Fibroblast of lung (primary cell): ENCODE measurements at regions not wholly inside any gene's neighbourhood (a gene's known extent, or its start where the extent isn't known, plus 50 kb on each side); places are given as distances from the start of the nearest gene placed in this dataset.

Experiments used
- DNase-seq, 2 donors: peaks; one replicate each; pipeline versions ENCODE4 v3.0.0 to v3.0.0-alpha.2; 2010; ENCODE audit warnings: low read depth in 2 of 2
- H2AFZ ChIP-seq: 2 replicates; pipeline ENCODE4 v1.5.1; 2012; ENCODE audit warnings: low read length, control low read depth, inconsistent platforms
- H3K27ac ChIP-seq: 2 replicates; pipeline ENCODE4 v1.5.1; 2011; ENCODE audit warnings: low read length, control low read depth; ENCODE audit not compliant: insufficient read depth
- H3K27me3 ChIP-seq: 2 replicates; pipeline ENCODE4 v1.5.1; 2011; ENCODE audit warnings: mild to moderate bottlenecking, low read length; ENCODE audit not compliant: control insufficient read depth, insufficient read depth
- H3K36me3 ChIP-seq: 2 replicates; pipeline ENCODE4 v1.5.1; 2011; ENCODE audit warnings: low read length; ENCODE audit not compliant: control insufficient read depth, insufficient read depth
- H3K4me1 ChIP-seq: 2 replicates; pipeline ENCODE4 v1.5.1; 2011; ENCODE audit warnings: low read length; ENCODE audit not compliant: control insufficient read depth, insufficient read depth; ENCODE audit errors: extremely low read depth
- H3K4me2 ChIP-seq: 2 replicates; pipeline ENCODE4 v1.5.1; 2011; ENCODE audit warnings: low read length, control low read depth; ENCODE audit not compliant: insufficient read depth; ENCODE audit errors: extremely low read depth
- H3K4me3 ChIP-seq, 4 experiments: fragments of 200-600 bp in 1 of 4; sonication (generic) in 1 of 4; replicated peaks in 1 of 4; 2 replicates each; pipeline ENCODE4 v1.5.1; 2011 to 2016; ENCODE audit warnings: low read length in 4 of 4, low read depth in 3 of 4, mild to moderate bottlenecking in 3 of 4, control low read depth in 2 of 4, inconsistent platforms in 1 of 4, mixed read lengths in 1 of 4; ENCODE audit not compliant: insufficient read depth in 1 of 4; ENCODE audit errors: control extremely low read depth in 1 of 4
- H3K79me2 ChIP-seq: 2 replicates; pipeline ENCODE4 v1.5.1; 2012; ENCODE audit warnings: mild to moderate bottlenecking, low read length, inconsistent platforms; ENCODE audit not compliant: control insufficient read depth, insufficient read depth
- H3K9ac ChIP-seq: 2 replicates; pipeline ENCODE4 v1.5.1; 2011; ENCODE audit warnings: mild to moderate bottlenecking, low read length, control low read depth; ENCODE audit not compliant: insufficient read depth
- H3K9me3 ChIP-seq: 2 replicates; pipeline ENCODE4 v1.5.1; 2012; ENCODE audit warnings: low read depth, low read length; ENCODE audit not compliant: control insufficient read depth, insufficient read depth
- H4K20me1 ChIP-seq: 2 replicates; pipeline ENCODE4 v1.5.1; 2011; ENCODE audit warnings: low read length; ENCODE audit not compliant: control insufficient read depth, insufficient read depth; ENCODE audit errors: extremely low read depth
- CTCF ChIP-seq, 2 donors: IDR thresholded peaks in 1 of 2; conservative IDR thresholded peaks in 1 of 2; 1 replicate in 1 of 2; 2 replicates in 1 of 2; pipeline ENCODE4 v1.5.1; 2011 to 2012; ENCODE audit warnings: low read length in 2 of 2, control low read depth in 1 of 2, inconsistent platforms in 1 of 2, low read depth in 1 of 2, mild to moderate bottlenecking in 1 of 2
- EZH2 ChIP-seq: IDR thresholded peaks from 2 replicates; pipeline ENCODE4 v1.5.1; 2012; ENCODE audit warnings: low read length, control low read depth, mild to moderate bottlenecking; ENCODE audit errors: missing control alignments

- H3K36me3 ChIP-seq: no peaks in the 10 kb centered on the region
- no peak overlapping the region for H3K4me2 ChIP-seq
- TF ChIP-seq EZH2 (no peak), CTCF (conservative IDR thresholded peaks at IDR 0.05 in 1 of 2, IDR thresholded peaks at IDR 0.05 in 1 of 2; ENCODE audit: low read depth in 1 of 2, low read length in 2 of 2) (no peak)
- DNase-seq: no peak
- H3K79me2 ChIP-seq: no peaks in the 10 kb centered on the region
- H3K27me3 ChIP-seq: no peaks in the 10 kb centered on the region
- no peak overlapping the region for H3K4me3 ChIP-seq
- no peak overlapping the region for H2AFZ ChIP-seq
- H3K9ac ChIP-seq: no peak overlapping the region
- no peaks in the 10 kb centered on the region for H3K4me1 ChIP-seq
- H3K27ac ChIP-seq: no peak overlapping the region
- H3K9me3 ChIP-seq: no peaks in the 10 kb centered on the region
- no peaks in the 10 kb centered on the region for H4K20me1 ChIP-seq
These were observed 191.4 kb downstream of the FOXD2 start for GRCh38 chr1:47629201-47629600.

GRCh38 chr1:47630346-47630745, 192.5 kb downstream of the FOXD2 start:
- no peak overlapping the region for H2AFZ ChIP-seq
- H3K9me3 ChIP-seq: no peaks in the 10 kb centered on the region
- no peak for TF ChIP-seq EZH2
- no peaks in the 10 kb centered on the region for H3K79me2 ChIP-seq
- H3K4me2 ChIP-seq: no peak overlapping the region
- DNase-seq: no peak
- no peaks in the 10 kb centered on the region for H3K4me1 ChIP-seq
- H4K20me1 ChIP-seq: no peaks in the 10 kb centered on the region
- H3K27ac ChIP-seq: no peak overlapping the region
- H3K4me3 ChIP-seq: no peak overlapping the region
- H3K36me3 ChIP-seq: no peaks in the 10 kb centered on the region
- no peak overlapping the region for H3K9ac ChIP-seq
- H3K27me3 ChIP-seq: no peaks in the 10 kb centered on the region

GRCh38 chr1:47631411-47631995, 193.7 kb downstream of the FOXD2 start:
- H4K20me1 ChIP-seq: no peaks in the 10 kb centered on the region
- H3K4me1 ChIP-seq: no peaks in the 10 kb centered on the region
- H3K27ac ChIP-seq: no peak overlapping the region
- H3K4me2 ChIP-seq: no peak overlapping the region
- no peak for DNase-seq
- no peaks in the 10 kb centered on the region for H3K27me3 ChIP-seq
- H2AFZ ChIP-seq: no peak overlapping the region
- no peaks in the 10 kb centered on the region for H3K36me3 ChIP-seq
- TF ChIP-seq CTCF (conservative IDR thresholded peaks at IDR 0.05 in 1 of 2, IDR thresholded peaks at IDR 0.05 in 1 of 2; ENCODE audit: low read depth in 1 of 2, low read length in 2 of 2): no peak
- no peak for TF ChIP-seq EZH2
- no peak overlapping the region for H3K4me3 ChIP-seq
- H3K9ac ChIP-seq: no peak overlapping the region
- H3K9me3 ChIP-seq: no peaks in the 10 kb centered on the region
- no peaks in the 10 kb centered on the region for H3K79me2 ChIP-seq
